RWPE1 (cell line): ENCODE measurements at regions not wholly inside any gene's neighbourhood (a gene's known extent, or its start where the extent isn't known, plus 50 kb on each side); places are given as distances from the start of the nearest gene placed in this dataset.
A peak's percentile ranks its signal among the peaks of the same experiment; 100 is the strongest.

Source experiments
- CTCF ChIA-PET: fragments of 350-600 bp; sonication (Branson Sonifier 250); formaldehyde crosslinking; extraction: SDS; loops from one replicate; lab custom pipeline; 2021; lab: Yijun Ruan, JAX
- POLR2A ChIA-PET: fragments of 400-600 bp; formaldehyde crosslinking; extraction: SDS; loops from one replicate; lab custom pipeline; 2020; ENCODE audit warnings: antibody characterized with exemption; ENCODE audit not compliant: low non-redundant PET; lab: Yijun Ruan, JAX
- DNase-seq: peaks from one replicate; pipeline ENCODE4 v3.0.0; 2012; ENCODE audit warnings: low spot score
- H3K27ac ChIP-seq: fragments of 450-650 bp; 2 replicates; pipeline ENCODE4 v1.5.1; 2017
- TF ChIP-seq, protein P1 (sequence below): fragments of 450-650 bp; conservative IDR thresholded peaks from 2 replicates; pipeline ENCODE4 v1.5.1; 2017; ENCODE audit warnings: low read depth, mild to moderate bottlenecking

DNA sequence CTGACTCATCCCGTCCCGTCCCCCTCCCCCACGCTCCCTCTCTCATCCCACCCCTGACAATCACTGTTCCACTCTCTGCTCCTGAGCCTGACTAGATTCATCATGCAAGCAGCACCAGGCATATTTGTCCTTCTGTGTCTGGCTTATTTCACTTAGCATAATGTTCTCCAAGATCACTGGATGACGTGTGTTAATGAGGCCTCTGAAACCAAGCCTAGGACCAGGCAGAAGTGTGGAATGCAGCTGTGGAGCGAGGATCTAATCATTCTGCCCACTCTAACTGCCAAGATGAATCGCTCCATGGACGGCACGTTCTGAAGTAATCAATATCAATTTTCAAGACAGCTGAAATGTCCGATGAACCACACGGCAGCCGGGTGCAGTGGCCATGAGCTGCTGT is 122.4 kb upstream of the ZNF236 start:
- TF ChIP-seq, protein P1, sequence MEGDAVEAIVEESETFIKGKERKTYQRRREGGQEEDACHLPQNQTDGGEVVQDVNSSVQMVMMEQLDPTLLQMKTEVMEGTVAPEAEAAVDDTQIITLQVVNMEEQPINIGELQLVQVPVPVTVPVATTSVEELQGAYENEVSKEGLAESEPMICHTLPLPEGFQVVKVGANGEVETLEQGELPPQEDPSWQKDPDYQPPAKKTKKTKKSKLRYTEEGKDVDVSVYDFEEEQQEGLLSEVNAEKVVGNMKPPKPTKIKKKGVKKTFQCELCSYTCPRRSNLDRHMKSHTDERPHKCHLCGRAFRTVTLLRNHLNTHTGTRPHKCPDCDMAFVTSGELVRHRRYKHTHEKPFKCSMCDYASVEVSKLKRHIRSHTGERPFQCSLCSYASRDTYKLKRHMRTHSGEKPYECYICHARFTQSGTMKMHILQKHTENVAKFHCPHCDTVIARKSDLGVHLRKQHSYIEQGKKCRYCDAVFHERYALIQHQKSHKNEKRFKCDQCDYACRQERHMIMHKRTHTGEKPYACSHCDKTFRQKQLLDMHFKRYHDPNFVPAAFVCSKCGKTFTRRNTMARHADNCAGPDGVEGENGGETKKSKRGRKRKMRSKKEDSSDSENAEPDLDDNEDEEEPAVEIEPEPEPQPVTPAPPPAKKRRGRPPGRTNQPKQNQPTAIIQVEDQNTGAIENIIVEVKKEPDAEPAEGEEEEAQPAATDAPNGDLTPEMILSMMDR: no peak
- ChIA-PET CTCF (interaction anchor here (0.6 kb wide), 1 partner anchor 21 kb away, joined by 3 read pairs; no protein-coding TSS in a partner anchor), POLR2A (no interaction called here)
- no peak overlapping the region for H3K27ac ChIP-seq
- no peak for DNase-seq

GRCh38 chr18:76697441-76697901 is 124.9 kb upstream of the ZNF236 start:
- ChIA-PET CTCF (no interaction called here), POLR2A (no interaction called here)
- no peak overlapping the region for H3K27ac ChIP-seq
- no peak for DNase-seq
- TF ChIP-seq, protein P1: no peak

GRCh38 chr18:76691800-76692199 is 130.6 kb upstream of the ZNF236 start:
- TF ChIP-seq, protein P1: no peak
- POLR2A ChIA-PET: no interaction called here

GRCh38 chr18:76689646-76690264 is 132.6 kb upstream of the ZNF236 start:
- DNase-seq: no peak
- POLR2A ChIA-PET: no interaction called here
- CTCF ChIA-PET: interaction anchor here (0.9 kb wide), 1 partner anchor 292 kb away, joined by 3 read pairs; no protein-coding TSS in a partner anchor
- TF ChIP-seq, protein P1: no peak
- no peak overlapping the region for H3K27ac ChIP-seq

More at GRCh38 chr18:76691800-76692199, 130.6 kb upstream of the ZNF236 start:
- no peak overlapping the region for H3K27ac ChIP-seq
- CTCF ChIA-PET: no interaction called here
- no peak for DNase-seq

GRCh38 chr18:76688724-76689472 is 133.5 kb upstream of the ZNF236 start:
- ChIA-PET CTCF (interaction anchor here (1.8 kb wide), 1 partner anchor 290 kb away, joined by 10 read pairs; no protein-coding TSS in a partner anchor), POLR2A (no interaction called here)
- no peak for DNase-seq
- H3K27ac ChIP-seq: no peak overlapping the region
- TF ChIP-seq, protein P1: no peak

DNA sequence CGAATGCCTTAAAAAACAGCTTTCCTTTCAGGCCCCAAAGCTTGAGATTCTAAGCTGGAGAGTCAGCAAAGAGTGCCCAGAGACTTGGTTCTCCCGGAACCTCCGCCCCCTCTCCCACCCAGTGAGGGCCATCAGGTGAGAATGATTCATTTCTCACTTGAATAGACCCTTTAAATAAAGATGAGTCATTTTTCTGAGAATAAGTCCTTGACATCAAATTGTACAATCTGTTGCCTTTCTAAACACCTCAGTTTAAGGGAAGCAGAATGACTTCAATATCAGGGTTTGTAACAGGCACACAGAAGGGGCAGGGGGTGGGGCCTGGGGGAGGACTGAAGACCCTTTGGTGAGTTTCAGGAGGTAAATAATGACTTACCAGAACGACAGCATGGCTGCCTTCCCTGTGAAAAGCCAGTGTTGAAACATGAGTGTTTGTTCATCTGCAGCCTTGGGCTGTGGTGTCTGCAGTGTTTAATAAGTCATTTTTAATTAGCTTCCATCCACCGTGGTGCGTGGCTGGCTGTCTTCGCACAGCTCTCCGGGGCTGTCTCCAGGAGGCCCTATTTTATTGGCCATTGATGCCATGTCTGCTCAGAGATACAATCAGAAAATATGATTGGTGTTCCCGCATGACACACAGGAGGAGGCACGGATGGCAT is 134.9 kb upstream of the ZNF236 start:
- ChIA-PET POLR2A (no interaction called here), CTCF (interaction anchor here (0.6 to 1.8 kb wide), 3 partner anchors 15 to 289 kb away, joined by 3 to 10 read pairs (median 3); no protein-coding TSS in a partner anchor)
- TF ChIP-seq, protein P1: no peak
- no peak overlapping the region for H3K27ac ChIP-seq
- DNase-seq: peak; percentile 60
